ENCODE measurements at regions not wholly inside any gene's neighbourhood (a gene's known extent, or its start where the extent isn't known, plus 50 kb on each side); places are given as distances from the start of the nearest gene placed in this dataset.

DNA sequence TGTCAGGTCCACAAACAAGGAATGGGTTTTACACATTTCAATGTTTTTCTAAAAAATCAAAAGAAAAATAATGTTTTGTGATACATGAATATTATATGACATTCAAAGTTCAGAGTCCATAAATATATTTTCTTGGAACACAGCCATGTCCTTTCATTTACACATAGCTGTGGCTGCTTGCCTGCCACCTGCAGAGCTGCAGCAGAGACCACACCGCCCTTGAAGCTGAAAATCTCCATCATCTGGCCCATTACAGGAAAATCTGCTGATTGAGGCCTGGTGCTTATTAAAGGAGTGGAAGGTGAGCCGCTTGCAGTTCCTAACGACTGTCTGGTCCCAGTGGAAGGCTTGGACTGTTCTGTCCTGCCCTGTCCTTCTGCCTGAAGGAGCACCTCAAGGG is 232.6 kb upstream of the ADAMTS16 start:
- no peak for DNase-seq (ENCODE audit: low spot score)

DNA sequence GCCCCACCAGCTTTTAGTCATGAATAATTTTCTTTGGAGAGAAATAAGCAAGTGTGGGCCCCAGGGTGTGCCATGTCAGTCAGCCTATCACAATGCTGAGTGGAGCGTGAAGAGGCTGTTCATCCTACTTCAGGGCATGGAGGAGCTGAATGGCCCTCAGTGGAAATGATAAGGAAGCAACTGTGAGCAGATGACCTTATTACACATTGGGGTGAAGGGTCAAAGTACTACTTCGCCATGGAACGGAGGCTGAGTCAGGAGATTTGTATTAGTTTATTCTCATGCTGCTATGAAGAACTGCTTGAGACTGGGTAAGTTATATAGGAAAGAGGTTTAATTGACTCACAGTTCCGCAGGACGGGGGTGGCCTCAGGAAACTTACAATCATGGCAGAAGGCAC is 231.0 kb upstream of the ADAMTS16 start:
- no peak for DNase-seq (ENCODE audit: low spot score)

DNA sequence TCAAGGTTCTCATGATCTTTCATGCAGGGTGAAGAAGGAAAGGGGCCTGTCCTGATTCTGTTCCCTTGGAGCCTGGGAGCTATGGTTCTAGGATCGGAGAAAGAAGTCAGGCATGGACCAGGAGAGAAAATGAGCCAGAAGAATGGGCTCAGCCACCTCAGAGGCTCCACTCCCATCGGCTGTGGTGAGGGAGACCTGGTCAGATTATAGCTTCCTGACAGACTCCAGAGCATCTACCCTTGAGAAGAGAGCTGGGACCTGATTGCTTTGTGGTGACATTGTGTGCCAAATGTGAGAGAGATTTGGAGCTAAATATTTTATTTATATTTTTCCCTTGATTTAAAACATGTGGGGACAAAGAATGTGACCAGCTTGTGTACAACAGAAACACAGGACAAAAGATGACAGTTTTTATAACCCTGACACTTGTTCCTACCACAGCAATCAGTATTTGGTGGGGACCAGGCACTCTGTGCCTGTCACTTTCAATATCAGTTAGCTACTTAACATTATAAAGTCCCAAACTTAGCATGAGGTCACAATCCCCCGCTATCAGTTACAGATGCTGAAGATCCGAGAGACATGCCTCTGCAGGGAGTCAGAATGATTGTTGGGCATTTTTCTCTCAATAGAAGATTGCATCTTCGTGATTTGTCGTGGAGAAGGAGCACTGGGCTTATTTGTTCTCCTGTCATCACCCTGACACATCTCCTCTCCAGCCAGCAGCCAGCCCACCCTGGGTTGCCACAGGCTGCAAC is 228.3 kb upstream of the ADAMTS16 start:
- DNase-seq (ENCODE audit: low spot score): no peak

DNA sequence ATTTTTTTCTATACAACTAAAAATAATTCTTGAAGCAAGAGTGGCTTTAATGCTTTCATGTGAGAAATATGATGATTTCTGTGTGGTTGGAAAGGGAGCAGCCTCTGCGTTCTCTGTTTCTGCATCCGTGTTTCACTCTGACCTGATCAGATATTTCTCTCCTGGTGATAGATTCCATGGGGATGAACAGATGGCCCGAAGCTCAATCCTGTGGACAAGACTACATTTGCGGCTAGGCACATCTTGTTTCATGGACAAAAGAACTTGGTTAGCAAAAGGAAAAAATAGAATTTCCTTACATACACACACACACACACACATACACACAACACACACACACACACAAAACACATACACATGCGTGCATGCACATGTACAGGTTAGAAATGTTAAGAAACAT is 218.2 kb upstream of the ADAMTS16 start:
- no peak for DNase-seq (ENCODE audit: low spot score)

DNA sequence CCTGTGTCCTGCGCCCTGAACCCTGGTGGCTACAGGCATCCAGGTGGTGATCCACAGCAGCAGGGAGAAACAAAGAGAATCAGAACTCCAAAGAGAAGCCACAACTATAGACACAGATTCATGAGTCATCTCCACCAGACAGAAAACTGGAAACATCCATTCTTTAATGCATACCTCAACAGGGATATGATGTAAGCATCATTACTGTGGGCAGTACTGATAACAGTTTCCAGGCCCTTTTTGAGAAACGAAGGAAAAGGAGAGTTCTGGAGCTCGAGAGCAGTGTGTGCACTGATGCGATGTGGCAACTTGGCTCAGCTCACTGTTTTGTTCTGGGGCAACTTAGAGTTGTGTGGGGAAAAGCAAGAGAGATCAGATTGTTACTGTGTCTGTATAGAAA is 215.6 kb upstream of the ADAMTS16 start:
- no peak for DNase-seq (ENCODE audit: low spot score)

DNA sequence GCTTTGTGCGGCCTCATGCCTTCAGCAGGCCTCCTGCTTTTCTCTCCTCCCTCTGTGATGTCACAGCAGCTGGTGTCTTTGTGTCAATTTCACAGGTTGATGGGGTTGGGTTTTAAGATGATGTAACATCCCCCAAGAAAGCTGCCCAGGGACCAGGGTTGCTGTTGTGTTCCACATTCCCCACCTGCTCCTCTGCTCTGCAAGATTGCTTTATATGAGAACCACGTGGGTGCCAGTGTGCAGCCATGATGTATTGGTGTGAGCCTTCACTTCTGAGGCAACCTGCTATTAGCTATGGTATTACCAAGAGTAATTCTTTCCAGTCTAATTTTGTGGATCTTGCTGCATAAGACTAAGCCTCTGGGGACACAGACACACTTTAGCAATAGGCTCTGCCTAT is 213.0 kb upstream of the ADAMTS16 start:
- DNase-seq (ENCODE audit: low spot score): no peak

DNA sequence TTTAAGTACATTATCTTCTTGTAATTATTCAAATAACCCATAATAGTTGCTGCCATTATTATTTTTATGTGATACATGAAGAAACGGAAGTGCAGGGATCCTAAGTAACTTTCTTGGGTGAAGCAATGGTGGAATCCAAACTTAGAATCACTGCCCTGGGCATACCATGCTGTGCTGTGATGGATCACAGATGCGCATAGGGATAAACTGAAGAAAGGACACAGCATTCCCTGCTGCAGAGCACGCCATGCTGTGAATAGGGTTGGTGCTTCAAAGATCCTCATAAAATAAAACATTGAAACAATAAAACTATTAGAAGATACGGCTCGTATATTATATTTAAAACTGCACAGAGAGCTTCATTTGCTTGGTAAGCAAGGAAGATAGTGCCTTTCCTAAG is 211.7 kb upstream of the ADAMTS16 start:
- DNase-seq (ENCODE audit: low spot score): no peak

DNA sequence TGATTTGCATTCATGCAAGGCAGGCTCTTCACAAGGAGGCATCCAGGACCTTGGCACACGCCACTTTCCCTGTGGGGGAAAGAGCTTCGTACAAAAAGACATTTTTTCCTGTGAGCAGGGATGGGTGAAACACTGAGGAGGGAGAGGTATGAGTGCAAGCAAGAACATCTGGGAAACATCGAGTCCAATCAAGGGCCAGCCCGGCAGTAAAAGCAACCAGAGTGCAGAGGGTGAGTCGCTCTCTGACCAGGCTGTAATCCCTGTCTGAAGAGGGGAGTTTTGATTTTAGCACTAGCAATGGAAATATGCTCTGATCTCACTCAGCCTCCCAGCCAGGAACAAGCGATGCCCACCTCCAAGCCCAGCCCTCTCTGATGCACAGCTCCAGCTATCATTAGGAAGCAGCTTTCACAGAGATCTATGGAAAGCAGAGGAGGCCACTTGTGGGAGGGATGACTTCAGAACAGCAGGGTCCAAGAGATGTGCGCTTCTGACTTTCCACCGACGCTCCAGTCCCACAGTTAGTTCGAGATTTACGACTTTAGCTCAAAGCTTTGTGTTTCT is 211.0 kb upstream of the ADAMTS16 start:
- DNase-seq (ENCODE audit: low spot score): no peak

DNA sequence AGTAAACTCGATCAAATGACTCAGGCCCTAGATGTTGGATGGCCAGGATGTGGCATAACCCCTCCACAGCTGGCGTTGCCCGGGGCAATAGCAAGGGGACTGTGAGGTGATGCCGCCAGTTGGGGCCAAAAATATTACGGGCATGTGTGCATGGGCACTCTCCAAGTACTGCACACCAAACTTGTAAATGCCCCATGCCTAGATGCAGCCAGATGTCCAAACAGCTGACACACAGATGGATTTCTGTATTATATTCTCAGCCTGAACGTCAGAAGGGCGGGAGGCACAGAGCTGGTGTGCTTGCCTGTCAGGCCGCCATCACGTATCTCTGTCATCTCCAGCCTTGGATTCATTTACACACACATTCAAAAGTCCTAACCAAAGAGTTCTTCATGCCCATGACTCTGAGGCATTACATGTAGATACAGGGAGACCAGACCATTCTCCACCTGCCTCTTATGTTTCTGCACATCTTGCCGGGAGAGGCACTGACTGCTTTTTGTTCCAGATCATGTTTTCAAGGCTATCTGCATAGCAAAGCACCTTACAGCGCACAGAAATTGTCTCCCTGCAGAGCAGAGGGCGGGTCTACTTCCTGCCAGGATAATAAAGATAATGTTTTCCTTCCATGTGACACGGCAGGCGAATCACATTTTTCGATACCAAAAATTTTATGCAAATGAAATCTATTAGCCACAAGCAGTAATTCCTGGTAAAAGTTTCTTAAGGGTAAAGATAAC is 200.9 kb upstream of the ADAMTS16 start:
- DNase-seq (ENCODE audit: low spot score): no peak

DNA sequence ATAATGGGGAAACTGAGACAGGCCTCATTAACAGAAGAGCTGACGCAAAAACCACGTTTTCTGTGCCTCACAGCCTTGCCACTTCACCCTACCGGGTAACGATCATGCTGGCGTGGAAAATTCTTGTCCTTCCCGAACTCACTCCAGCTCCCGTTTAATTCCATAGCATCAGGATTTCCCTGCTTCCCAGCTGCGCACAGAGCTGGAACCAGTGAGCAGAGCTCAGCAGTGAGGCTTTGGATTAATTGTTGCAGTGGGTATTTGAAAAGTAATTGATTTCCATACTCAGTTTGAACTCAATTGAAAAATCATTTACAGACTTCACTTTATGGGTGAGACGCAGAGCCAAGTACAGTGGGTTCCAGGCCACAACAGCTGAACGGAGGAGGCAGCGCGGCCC is 199.0 kb upstream of the ADAMTS16 start:
- DNase-seq (ENCODE audit: low spot score): no peak

DNA sequence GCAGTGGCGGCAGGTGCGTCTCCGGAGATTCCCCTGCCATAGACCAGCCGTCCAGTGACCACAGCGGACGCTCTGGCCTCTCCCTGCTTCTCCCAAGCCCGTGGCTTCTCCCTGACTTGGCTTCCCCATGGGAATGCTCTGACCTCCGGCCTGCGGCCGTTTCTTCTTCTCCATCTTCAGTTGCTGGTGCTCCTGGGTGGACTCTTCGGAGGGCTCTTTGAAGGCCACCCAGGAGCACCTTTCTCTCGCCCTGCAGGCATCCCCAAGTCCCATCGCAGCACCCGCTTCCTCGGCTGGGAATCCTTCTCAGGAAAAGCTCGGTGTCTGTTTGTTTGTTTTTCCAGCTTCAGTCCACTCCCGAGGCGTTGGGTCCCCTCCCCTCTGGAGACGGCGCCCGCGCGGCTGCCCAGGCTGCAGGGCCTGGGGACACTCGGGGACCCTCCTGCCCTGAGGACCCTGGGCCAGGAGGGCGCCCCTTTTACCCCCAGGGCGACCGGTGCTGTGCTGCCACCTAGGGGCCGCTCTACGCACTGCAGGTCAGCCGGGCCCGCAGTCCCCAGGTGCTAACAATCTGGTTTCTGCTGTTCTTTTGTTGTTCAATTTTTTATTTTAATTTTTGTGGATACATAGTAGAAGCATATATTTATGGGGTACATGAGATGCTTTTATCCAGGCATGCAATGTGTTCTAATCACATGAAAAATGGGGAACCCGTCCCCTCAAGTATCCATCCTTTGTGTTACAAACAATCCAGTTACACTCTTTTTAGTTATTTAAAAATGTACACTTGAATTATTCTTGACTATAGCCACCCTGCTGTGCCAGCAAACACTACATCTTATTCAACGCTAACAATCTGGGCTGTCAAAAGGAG is 197.9 kb upstream of the ADAMTS16 start:
- no peak for DNase-seq (ENCODE audit: low spot score)

DNA sequence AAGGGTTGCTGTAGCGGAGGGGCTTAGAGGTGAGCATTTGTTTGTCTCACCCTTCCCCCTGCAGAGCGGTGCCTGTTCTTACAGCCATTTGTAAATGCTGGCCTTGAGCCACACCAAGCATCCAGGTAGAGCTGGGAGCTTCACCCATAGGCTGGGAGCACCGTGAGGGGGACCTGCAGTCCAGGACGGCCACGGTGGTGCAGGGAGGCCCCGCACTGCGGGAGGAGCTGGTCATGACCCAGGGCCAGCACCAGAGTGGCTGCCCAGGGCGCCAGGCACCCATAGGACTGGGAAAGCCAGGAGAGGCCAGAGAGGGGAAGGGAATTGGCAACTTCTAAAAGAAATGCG is 197.3 kb upstream of the ADAMTS16 start:
- no peak for DNase-seq (ENCODE audit: low spot score)

DNA sequence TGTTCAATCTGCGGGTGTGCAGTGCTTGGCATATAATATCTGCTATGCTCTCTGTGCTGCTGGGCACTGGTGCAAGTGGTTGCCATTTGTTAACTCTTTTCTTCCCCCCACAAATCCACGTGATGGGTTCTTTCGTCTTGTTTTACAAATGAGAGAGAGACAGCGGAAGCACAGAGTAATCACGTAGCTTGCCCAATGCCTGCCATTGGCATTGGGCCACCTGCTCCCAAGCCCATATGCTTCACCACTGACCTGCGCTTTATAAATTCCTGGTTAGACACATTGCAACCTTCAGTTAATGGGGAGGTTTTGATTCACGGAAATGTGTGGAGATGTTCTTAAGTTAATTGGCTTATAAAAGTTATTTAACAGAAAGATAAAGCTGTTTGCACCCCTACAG is 194.8 kb upstream of the ADAMTS16 start:
- no peak for DNase-seq (ENCODE audit: low spot score)

DNA sequence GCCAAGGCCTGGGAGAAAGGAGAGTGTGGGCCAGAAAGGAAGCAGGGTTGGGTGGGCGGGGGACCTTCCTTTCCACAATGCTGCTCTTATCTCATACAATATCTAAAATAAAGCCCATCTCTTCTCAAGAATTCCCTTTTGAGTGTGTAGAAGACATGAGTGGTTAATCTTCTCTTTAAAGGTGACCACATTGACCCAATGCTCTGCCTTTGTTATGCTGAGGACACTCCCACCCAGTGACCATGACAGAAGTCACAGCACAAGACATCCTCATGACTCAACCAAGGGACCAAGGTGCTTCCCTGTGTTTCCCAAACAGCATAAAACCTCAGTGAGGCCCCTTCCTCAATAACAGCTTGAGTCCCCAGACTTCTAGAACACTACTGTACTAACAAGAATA is 193.0 kb upstream of the ADAMTS16 start:
- DNase-seq (ENCODE audit: low spot score): no peak

DNA sequence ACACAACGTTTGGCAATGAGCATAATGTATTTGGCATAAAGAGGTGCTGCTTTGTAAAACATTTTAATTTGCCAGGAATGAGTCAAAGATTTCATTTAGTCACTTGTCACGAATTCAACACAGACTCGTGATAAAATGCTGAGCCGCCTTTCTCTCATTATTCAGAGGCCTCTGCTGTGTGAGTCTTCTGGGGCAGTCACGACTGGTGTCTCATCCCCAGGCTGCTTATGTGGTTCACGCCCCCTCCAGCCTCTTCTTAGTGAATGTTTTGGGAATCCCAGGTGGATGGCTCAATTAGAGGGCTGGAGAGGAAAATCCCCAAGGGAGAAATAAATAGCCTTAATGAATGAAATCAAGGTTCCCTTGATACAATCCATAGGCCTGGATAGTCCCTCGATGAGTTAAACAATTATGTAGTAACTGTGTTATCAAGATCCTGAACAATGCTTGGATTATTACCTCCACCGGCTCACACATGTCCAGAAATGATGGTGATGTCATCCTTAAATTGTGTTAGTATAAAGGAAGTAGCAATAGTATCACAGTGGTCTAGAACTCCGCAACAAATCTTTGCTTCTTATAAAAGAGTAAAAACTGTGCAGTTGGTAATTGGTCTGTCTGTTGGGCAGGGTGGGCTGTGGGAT is 192.1 kb upstream of the ADAMTS16 start:
- no peak for DNase-seq (ENCODE audit: low spot score)

DNA sequence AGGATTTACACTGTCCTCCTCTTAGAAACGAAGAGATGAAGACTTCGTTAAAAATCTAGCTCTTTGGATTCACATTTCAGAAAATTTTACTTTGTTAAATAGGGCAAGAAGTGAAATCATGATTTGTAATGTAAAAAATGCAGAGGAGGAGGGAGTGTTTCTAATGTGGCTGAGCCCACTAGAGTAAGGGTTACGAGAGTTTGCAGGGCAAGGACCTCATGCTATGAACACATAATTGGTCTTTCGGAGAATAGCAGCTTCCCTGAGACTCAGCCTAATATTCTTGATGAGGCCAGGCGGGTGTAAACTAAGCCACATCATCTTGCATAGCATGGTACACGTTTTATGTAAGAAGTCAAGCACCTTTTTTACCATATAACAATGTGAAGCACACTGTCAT is 191.0 kb upstream of the ADAMTS16 start:
- no peak for DNase-seq (ENCODE audit: low spot score)

DNA sequence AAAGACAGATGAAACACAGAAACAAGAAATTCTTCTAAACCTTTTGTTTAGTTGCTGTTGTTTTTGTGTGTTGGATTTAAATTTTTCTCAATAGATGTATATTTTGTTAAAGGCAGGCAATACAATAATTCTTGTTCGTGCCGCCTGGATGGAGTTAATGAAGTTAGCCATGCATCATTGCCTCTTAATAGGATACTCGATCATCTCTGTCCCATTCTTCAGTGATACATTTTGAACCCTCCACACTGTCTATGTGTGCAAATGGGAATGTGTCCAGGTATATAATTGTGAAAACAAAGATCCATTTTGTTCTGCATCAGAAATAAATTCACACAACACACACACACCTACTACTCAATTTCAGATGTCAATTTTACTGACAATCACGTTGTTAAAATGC is 186.6 kb upstream of the ADAMTS16 start:
- DNase-seq (ENCODE audit: low spot score): no peak

DNA sequence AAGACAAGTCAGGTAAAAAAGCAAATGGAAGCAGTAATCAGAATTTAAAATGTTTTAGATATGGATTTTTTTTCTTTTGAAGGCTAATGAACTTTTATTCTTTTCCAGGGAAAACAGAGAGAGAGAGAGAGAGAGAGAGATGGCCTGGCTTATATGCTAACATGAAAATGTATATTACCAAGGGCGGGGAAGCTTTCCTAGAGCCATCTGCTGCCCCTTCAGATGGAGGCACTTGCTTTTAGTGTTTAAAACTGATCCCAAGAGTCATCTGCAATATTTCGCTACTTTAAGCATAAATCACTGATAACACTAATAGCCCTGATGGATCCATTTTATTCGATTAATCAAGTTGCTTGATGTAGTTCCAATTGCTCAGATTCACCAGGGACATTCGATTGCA is 186.1 kb upstream of the ADAMTS16 start:
- DNase-seq (ENCODE audit: low spot score): no peak

DNA sequence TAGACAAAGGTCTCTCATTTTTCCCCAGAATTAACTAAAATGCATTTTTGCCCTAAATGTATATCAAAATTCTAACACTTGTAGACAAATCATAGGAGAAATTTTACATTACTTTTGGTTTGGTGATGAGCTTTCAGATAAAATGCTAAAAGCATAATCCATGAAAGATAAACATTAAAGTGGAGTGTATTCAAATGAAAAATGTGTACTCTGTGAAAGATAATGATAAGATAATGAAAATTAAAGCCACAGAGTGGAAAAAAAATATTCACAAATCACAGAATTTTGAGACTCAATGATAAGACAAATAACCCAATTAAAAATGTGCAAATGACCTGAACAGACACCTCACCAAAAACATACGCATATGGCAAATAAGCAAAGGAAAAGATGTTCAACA is 176.9 kb upstream of the ADAMTS16 start:
- no peak for DNase-seq (ENCODE audit: low spot score)

DNA sequence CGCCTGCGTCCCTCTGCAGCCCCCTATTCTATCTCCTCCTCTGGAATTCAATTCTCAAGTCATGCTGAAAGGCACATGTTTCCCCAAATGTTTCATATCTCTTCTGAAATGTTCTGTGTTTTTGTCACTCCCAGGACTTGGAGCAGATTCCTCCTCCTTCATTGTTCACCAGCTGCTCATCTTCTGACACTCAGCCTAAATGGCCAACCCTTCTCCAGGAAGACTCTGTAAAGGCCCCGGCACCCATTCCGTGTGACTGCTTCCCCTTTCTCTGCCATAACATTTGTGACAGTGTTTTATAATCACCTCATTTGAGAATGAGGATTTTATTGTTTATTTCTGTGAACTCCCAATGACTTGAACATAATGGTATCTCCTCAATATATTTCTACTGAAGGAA is 170.8 kb upstream of the ADAMTS16 start:
- DNase-seq (ENCODE audit: low spot score): no peak

DNA sequence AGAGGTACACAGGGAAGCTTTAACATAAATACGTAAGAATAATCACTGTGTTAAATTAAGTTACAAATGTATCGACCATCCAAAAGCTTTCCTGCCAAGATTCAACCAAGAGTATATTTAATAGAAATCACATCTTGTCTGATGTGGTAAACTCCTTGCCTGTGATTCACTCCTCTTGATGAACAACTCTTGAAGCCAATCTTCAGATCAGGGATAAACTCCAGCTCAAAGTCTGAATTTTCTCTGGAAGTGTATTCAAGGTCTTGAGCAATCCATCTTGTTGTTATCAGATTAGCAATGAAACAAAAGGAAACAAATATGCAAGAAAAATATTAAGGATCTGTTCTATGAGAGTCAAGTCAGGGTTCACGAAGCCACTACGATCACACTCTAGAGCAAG is 170.0 kb upstream of the ADAMTS16 start:
- no peak for DNase-seq (ENCODE audit: low spot score)

All from mesenteric fat pad (tissue), 1 donor.